MV-4-11 (cell line): ENCODE measurements at regions not wholly inside any gene's neighbourhood (a gene's known extent, or its start where the extent isn't known, plus 50 kb on each side); places are given as distances from the start of the nearest gene placed in this dataset.
A peak's percentile ranks its signal among the peaks of the same experiment; 100 is the strongest.
"Not testable (repeated sequence)": the region's sequence is repeated elsewhere in the genome, so short reads cannot be mapped to it uniquely, and the experiment has no call there.

ENCODE experiments used
- DNase-seq: peaks from one replicate; lab custom pipeline; 2025; lab: John Stamatoyannopoulos, UW

- DNase-seq, result no peak
Observed at GRCh38 chr14:83558946-83559345, 1971.0 kb upstream of the FLRT2 start.

GRCh38 chr14:83559721-83560120 is 1970.2 kb upstream of the FLRT2 start:
- DNase-seq, result no peak

- no peak for DNase-seq
Observed at GRCh38 chr14:83561261-83561660, 1968.7 kb upstream of the FLRT2 start.

GRCh38 chr14:83566567-83566966 is 1963.4 kb upstream of the FLRT2 start:
- DNase-seq, result no peak

- DNase-seq, result no peak
Observed at GRCh38 chr14:83568141-83568540, 1961.8 kb upstream of the FLRT2 start.

- peak; percentile 49 for DNase-seq
Observed at GRCh38 chr14:83575301-83575700, 1954.6 kb upstream of the FLRT2 start.

GRCh38 chr14:83583201-83583600 is 1946.7 kb upstream of the FLRT2 start:
- DNase-seq, result no peak

GRCh38 chr14:83594874-83595273 is 1935.1 kb upstream of the FLRT2 start:
- DNase-seq, result no peak

- DNase-seq, result no peak
Observed at GRCh38 chr14:83607682-83608081, 1922.3 kb upstream of the FLRT2 start.

- no peak for DNase-seq
Observed at GRCh38 chr14:83611491-83611890, 1918.5 kb upstream of the FLRT2 start.

GRCh38 chr14:83611906-83612390 is 1918.0 kb upstream of the FLRT2 start:
- DNase-seq, result no peak

GRCh38 chr14:83614956-83615355 is 1915.0 kb upstream of the FLRT2 start:
- DNase-seq, result no peak

GRCh38 chr14:83624541-83624940 is 1905.4 kb upstream of the FLRT2 start:
- DNase-seq, result no peak

- DNase-seq, result peak; percentile 99
Observed at GRCh38 chr14:83632375-83632774, 1897.6 kb upstream of the FLRT2 start.

GRCh38 chr14:83638748-83639504 is 1891.0 kb upstream of the FLRT2 start:
- DNase-seq, result no peak

- not testable (repeated sequence) for DNase-seq
Observed at GRCh38 chr14:83639505-83639875, 1890.5 kb upstream of the FLRT2 start.

GRCh38 chr14:83646228-83646627 is 1883.7 kb upstream of the FLRT2 start:
- DNase-seq, result no peak

GRCh38 chr14:83660597-83660996 is 1869.3 kb upstream of the FLRT2 start:
- DNase-seq, result no peak

- no peak for DNase-seq
Observed at GRCh38 chr14:83664389-83664788, 1865.6 kb upstream of the FLRT2 start.

GRCh38 chr14:83689265-83689664 is 1840.7 kb upstream of the FLRT2 start:
- DNase-seq, result no peak

GRCh38 chr14:83697099-83697498 is 1832.8 kb upstream of the FLRT2 start:
- DNase-seq, result no peak

- DNase-seq, result no peak
Observed at GRCh38 chr14:83702619-83703018, 1827.3 kb upstream of the FLRT2 start.

GRCh38 chr14:83706231-83706954 is 1823.6 kb upstream of the FLRT2 start:
- DNase-seq, result no peak
